GM03348 (cell line): ENCODE measurements at regions not wholly inside any gene's neighbourhood (a gene's known extent, or its start where the extent isn't known, plus 50 kb on each side); places are given as distances from the start of the nearest gene placed in this dataset.
"Not testable (repeated sequence)": the region's sequence is repeated elsewhere in the genome, so short reads cannot be mapped to it uniquely, and the experiment has no call there.

ENCODE experiments used
- DNase-seq: peaks from one replicate; pipeline ENCODE4 v3.0.0; 2012; ENCODE audit warnings: low spot score

DNA sequence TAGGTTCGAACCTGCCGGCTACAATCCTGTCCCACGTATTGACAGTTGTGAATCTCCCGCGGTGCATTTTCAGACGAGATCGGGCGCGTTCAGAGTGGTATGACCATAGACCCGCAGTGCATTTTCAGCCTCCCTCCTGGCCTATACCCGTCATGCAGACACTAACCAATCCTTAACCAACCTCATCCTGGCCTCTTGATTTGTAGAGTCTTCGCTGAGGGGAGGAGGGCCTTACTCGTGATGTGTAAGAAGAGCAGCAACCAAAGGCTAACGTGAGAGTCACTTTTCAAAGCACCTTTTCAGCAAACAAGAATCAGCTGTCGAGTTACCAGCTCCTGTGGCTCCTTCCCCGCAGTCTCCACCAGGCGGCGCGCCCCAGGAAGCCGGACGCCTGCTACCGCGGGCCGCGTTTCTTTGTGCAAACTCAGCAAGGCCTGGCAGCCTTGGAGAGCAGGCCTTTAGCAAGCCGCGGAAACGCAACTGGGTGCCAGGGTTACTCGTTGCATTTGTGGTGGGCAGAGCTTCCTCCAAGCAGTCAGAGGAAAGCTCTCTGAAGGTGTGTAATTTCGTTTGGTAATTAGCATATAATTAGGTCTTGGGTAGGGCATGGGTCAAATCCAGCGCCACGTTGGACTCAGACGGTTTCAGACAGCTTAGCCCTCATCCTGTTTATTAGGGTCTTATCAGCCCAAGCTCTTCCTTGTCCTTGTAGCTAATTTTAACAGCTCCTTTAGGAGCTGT lies 139.8 kb downstream of the OR2B2 start:
- peak; percentile 90 for DNase-seq

DNA sequence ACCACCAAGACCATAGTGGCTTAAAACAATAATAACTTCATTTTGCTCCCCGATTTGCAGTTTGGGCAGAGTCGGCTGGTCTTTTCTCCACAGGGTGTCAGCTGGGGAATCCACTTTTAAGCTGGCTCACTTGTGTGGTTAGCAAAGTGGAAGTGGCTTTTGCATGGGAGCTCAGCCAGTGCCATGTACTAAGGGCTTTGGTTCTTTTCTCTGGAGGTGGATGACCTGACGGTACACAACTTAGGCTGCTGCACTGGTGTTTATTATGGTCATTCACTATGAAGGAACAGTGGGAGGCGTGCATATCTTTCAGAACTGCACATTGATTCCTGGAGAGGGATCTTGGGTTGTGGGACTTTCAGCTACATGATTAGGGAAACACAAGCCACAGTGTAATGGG lies 141.0 kb downstream of the OR2B2 start:
- no peak for DNase-seq

DNA sequence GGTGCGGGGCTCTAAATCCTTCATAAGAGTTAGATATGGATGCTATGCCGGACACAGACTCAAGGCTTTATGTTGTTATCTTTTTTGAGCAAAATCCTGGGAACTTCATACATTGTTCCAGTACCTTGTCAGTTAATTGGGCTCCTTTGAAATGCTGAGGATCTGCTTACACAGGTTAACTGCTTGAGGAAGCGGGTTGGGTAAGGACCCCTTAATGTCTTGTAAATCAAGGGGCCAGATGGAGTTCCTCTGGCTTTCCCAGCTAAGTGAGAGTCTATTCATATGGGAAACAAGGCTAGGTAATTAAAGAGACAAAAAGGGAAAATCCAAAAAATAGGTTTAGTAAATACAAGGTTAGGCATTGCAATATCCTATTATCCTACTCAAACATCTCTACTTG lies 141.5 kb downstream of the OR2B2 start:
- DNase-seq, result no peak

DNA sequence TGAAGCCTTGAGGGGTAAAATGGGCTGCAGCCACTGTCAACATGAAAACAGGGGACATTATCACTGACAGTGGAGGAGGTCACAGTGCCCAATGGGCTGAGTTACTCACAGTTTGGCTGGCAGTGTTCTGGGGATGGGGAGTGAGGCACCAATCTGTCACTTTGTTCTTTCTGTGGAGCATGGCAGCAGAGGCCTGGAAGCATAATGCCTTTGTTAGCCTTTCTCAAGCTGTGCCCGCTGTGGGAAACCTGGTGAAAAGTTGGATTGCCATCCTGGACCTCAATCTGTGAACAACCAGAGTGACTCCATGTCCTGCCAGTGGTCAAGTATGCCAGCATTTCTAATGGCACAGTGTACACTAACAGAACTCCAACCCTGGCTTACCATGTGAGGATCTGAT lies 143.6 kb downstream of the OR2B2 start:
- DNase-seq, result no peak

DNA sequence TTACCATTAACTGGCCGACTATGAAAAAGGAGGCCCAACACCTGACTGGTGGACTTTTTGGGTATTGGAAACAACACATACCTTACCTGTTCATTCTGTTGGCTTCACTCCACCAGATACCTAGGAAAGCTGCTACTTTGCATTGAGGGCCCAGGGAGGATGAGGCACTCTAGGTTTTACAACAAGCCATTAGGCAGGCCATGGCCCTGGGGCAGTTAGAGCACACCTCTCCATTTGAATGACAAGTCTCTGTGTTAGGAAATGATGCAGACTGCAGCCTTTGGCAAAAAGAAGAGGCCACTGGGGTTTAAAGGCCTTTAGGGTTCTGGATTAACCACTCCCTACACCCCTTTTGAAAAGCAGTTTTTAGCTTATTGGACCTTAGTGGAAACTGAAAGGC lies 144.3 kb downstream of the OR2B2 start:
- no peak for DNase-seq

DNA sequence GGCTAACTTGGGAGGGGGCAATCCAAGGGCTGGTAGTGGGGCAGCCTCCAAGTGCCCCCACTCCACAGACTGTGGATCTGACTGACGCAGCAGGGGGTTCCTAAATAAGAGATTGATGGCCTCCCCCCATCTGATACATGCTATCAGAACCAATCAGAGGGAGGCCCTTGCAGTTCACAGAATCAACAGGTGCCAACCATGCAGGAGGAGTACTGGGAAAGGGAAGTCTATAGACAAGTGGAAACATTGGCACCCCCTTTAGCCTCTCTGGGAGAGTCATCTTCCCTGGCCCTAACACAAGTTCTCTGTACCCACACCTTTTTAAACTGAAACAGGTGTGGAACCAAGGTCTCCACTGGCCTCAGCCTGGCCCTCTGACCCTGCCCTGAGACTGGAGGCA lies 145.8 kb downstream of the OR2B2 start:
- no peak for DNase-seq

DNA sequence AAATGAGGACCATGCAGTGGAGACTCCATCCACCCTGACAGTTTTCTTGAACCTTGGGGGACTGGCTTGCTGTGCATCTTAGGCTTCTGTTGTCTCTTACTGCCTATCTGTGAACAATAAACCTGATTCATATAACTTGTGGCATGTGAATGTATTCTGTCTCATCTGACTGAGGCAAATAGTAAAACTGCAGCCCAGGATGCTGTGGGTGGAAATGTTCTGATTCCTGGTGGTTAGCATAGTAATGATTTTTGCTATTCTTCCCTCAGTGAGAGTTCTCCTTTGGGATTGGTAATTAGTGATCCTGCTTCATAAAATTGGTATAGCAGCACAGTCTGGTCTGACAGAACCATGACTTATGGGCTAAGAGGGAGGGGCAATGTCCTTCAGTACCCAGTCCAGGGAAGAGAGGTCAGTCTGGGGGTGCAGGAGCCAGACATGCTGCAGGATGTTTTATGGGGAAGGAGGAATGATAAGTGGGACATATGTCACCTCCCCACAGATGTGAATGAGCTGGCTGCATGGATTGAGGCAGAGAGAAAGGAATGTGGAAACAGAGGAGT lies 147.1 kb downstream of the OR2B2 start:
- no peak for DNase-seq

DNA sequence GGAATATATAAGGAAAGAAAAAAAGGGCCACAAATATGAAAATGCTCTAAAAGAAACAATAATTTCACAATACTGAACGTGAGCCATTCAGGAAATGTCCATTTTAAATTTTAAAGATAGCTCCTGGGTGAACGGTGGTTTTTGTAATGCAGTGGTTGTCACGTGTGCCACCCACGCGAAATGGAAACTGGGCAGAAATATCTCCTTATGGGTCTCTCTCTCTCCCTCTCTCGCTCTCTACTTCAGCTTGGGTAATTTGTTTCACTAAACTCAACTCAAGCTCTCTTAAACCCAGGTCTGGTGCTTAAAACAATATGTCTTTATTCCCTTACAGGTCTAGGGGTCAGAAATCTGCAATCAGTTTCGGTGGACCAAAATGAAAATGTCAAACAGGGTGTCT lies 150.8 kb downstream of the OR2B2 start:
- no peak for DNase-seq

DNA sequence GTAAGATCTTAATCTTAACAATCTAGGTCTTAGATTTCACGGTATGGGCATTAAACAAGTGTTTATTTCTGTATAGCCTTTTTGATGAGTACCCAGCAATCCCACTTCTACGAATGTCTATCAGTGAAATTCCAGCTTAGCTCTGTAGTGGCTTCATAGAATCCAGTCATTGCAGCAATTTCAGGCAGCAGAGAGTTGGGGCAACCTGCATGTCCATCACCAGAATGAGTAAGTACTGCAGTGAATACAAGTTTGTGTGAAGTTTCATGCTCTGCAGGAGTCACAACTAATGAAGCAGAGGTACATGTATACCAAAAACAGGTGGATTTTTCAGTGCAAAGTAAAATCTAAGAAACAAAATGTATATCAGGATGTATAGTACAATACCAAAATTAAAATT lies 151.7 kb downstream of the OR2B2 start:
- DNase-seq, result no peak

DNA sequence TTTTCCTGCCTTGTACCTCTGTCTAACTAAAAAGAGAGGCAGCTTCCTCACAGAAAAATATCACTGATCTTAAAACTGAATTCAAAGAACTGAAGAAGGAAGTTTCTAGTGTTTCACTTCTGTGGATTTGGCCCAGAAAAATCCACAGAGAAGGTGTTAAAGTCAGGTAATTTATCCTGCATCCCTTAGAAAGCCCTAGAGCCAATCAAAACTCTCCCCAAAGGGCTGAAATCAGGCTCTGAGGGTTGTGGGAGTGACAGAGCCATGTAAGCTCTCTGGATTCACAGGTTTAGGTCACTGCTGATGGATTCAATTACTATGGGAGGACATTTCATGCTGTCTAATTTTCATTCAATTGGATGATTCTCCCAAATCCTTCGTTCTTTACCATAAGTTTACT lies 152.3 kb downstream of the OR2B2 start:
- DNase-seq, result no peak

DNA sequence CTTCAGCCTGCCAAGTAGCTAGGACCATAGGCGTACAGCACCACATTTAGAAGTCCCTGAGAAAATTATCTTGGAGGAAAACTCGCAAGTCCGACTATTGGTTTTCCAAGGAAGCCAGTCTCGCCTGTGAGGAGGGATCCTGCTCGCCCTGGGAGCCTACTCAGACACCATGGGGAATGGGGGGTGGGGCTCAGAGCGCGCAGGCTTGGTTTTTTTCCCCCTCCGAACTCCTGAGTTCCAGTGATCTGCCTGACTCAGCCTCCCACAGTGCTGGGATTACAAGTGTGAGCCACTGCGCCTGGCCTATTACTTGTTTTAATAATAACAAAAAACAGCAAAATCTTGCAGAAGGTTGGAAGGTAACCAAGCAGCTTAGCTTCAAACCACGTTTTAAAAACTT lies 153.7 kb downstream of the OR2B2 start:
- DNase-seq, result no peak

DNA sequence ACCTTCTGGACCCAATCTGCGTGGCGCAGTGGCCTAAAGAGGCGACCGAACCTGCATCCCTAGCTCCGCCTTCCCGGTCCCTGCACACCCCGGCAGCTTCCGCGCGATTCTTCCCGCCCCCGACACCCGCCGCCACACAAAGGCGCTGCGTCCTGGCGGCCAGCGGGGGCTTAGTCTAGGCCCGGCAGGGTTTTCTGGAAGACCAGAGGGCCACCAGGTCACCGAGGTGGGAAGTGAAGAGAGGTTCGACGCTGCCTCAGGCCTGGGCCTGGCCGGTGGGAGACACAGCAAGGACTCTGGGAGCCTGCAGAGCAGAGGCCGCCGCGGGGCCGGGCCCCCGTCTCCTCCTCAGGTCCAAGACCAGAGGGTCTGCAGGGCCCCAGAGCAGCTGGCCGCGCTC lies 154.9 kb downstream of the OR2B2 start:
- peak; percentile 16 for DNase-seq

DNA sequence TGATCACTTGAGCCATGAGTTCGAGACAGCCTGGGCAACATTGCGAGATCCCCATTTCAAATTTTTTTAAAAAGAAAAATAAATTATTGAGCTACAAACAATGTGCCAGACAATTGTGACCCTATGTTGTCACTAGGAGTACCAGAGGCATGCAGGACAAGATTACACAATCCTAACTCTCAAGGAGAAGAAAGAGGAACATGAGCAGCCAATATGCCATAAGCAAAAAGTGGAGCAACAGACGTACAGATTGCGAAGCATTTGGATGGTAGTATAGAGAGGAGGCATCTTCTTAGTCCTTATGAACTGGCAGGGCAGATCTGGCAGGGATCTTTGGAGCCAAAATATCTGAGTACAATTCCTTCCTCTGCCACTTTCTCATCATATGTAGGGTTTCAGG lies 156.4 kb downstream of the OR2B2 start:
- DNase-seq, result no peak

DNA sequence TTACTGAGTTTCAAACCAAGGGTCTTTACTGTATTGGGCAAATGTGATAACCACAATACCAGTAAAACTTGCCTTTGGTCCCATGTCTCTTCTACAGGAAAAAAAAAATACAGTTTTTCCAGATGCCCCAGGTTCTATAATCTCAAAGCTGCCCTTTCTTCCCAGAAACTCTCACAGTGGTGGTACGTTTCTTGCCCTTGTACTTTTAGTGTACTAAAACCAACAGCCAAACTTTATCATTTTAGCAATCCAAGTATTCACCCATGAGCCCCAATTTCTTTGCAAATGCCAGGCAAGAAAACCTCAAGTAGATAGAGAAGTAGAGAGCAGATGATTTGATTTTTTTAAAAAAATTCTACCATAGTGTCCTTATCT lies 157.8 kb downstream of the OR2B2 start:
- DNase-seq, result no peak

DNA sequence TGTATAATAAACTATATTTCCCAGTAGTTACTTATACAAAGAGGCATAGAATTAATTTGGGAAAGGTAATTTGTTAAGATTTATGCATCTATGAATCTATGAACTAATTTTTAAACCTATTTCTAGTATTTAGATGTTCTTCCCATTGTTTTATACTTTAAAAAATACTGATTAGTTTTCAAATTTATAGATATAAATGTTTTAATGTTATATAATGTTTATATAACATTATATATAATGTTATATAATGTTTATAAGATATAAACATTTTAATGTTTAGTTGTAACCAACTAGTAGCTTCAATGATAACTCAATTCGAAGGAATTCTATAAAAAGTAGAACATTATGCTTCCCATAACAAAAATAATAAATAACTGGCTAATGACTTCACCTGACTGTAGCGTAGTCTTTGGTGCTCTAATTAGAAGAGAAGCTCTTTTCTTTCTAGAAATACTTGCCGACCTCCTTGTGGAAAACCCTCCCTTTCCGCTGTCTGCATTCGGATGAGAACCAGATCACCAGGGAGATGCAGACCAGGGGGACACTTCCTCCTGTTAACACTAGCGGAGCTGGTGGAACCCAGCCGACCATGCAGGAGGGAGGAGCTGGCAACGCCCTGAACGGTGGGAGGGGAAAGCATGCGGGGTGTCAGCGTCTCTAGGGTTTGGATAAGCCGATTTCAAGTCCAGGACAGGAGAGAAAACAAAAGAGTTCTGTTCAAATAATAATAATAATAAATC lies 158.4 kb downstream of the OR2B2 start:
- DNase-seq, result peak; percentile 84

DNA sequence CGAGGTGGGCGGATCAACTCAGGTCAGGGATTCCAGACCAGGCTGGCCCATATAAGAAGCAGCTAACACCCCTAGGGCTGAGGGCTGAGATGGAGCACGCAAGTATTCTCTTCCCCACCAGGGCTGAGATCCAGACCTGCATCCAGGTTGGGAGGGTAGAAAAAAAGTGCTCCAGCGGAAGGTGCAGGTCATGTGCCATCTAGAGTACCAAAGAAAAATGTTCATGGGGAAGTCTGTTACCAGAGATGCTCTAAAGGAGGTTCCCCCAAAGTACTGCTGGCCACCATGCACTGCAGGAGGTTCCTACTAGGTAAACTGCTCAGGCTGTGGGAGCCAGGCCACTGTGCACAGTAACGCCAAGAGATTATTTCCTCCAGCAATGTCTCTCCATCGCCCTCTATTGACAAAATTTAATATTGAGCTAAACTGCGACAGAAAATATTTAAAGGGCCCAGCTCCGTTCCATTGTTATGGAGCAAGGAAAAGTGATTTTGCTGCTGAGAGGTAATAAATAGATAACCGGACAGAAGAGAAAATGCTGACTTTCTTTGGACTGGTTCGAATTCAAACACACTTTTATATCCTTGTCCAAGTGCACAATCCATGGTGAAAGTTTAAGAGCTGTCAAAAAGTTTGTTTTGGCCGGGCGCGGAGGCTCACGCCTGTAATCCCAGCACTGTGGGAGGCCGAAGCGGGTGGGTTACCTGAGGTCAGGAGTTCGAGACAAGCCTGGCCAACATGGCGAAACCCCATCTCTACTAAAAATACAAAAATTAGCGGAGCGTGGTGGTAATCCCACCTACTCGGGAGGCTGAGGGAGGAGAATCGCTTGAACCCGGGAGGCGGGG lies 159.9 kb downstream of the OR2B2 start:
- peak; percentile 81 for DNase-seq

DNA sequence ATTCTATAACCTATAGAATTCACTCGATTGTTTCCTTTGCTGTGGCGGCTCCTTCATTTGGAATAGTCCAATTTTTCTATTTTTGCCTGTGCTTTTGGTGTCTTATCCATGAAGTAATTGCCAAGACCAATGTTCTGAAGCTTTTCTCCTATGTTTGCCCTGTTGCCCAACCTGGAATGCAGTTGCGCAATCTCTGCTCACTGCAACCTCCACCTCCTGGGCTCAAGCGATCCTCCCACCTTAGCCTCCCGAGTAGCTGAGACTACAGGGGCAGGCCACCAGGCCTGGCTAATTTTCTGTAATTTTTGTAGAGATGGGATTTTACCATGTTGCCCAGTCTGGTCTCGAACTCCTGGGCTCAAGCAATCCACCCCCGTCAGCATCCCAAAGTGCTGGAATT lies 163.5 kb downstream of the OR2B2 start:
- DNase-seq, result no peak

DNA sequence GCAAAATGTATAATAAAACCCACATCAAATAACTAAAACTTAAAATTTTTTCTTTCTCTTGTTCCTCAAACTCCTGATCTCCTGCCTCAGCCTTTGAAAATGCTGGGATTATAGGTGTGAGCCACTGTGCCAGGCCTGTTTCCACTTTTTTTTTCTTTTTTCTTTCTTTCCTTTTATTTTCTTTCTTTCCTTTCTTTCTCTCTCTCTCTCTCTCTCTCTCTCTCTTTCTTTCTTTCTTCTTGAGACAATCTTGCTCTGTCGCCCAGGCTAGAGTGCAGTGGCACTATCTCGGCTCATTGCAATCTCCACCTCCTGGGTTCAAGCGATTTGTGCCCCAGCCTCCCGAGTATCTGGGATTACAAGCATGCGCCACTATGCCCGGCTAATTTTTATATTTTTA lies 164.6 kb downstream of the OR2B2 start:
- DNase-seq, result no peak

DNA sequence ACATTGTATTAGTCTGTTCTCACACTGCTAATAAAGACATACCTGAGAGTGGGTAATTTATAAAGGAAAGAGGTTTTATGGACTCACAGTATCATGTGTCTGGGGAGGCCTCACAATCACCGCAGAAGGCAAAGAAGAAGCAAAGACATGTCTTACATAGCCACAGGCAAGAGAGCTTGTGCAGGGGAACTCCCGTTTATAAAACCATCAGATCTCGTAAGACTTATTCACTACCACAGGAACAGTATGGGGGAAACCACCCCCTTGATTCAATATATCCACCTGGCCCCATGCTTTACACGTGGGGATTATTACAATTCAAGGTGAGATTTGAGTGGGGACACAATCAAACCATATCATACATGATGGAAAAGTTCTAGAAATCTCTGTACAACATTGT lies 165.3 kb downstream of the OR2B2 start:
- not testable (repeated sequence) for DNase-seq

DNA sequence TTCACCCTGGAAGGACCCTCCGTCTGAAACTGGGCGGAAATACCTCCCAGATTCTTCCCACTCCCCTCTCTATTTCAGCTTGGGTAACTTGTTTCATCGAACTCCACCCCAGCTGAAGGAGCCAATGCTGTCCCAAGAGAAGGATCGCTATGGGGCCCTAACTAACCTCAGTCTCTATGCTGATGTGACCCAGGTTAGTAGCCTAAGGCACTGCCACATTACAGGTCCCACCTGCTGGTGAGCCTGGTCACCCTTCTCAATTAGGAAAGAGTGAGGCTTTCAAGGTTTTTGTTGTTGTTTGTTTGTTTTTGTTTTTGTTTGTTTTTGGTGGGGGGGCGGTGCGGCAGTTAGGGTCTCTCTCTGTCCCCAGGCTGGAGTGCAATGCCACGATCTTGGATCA lies 168.4 kb downstream of the OR2B2 start:
- no peak for DNase-seq

DNA sequence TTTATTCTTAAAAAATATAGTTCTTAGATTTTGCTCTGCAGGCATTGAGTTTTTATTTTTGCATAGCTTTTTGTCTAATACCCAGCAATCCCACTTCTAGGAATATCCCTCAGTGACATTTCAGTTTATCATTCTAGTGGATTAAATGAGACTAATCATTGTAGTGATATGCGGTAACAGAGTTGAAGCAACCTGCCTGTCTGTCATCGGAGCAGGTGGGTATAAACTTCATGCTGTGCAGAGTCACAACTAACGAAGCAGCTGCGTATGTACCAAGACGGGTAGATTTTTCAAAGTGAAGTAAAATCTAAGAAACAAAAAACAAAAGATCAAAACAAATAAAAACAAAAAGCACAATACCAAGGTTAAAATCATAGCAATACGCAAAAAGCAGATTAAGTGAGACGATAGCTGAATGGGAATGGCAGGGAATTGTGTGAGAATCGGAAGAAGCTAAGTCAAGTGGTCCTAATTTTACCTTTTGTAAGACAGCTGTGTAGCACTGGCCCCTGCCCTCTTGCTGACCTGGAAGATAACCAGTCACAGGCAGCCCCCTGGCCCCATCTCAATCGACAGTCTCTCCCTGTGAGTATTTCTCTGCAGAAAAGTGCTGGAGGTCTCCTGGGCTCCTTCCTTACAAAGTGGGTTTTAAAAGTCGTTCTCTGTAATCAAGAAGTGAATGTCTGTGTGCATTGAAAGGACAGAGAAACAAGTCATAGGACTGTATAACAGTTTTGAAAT lies 169.2 kb downstream of the OR2B2 start:
- no peak for DNase-seq

DNA sequence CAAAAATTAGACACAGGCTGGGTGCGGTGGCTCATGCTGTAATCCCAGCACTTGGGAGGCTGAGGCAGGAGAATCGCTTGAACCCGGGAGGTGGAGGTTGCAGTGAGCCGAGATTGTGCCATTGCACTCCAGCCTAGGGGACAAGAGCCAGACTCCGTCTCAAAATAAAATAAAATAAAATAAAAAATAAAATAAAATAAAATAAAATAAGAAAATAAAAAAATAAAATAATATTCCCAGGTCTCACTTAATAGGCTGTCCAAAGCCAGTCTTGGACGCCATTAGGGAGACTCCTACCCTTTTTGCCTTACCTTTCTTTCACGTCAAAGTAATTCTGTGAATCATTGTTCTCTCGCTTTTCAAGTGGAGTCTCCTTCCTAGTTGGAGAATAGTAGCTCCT lies 172.3 kb downstream of the OR2B2 start:
- DNase-seq, result not testable (repeated sequence)
